Activated CD4-positive, alpha-beta memory T cell treated with anti-CD3 and anti-CD28 coated beads, Interleukin-2, amount 10 ng/mL, durations not matched to agents 7 days and 5 days (primary cell): ENCODE measurements at regions not wholly inside any gene's neighbourhood (a gene's known extent, or its start where the extent isn't known, plus 50 kb on each side); places are given as distances from the start of the nearest gene placed in this dataset.

Experiments
- CTCF ChIA-PET: fragments of 350-600 bp; sonication (Branson Sonifier 250); formaldehyde crosslinking; loops from one replicate; lab custom pipeline; 2021; ENCODE audit warnings: antibody characterized with exemption, inconsistent platforms; lab: Charles Lee
- POLR2A ChIA-PET: fragments of 350-600 bp; sonication (Branson Sonifier 250); formaldehyde crosslinking; loops from one replicate; lab custom pipeline; 2021; ENCODE audit warnings: antibody characterized with exemption; lab: Charles Lee
- DNase-seq: peaks from one replicate; pipeline ENCODE4 v3.0.0-alpha.2; 2020
- H3K27ac Mint-ChIP-seq: one replicate; pipeline ENCODE4 v1.8.0; 2021; ENCODE audit warnings: mild to moderate bottlenecking, mixed read lengths
- H3K27me3 Mint-ChIP-seq: one replicate; pipeline ENCODE4 v1.8.0; 2021; ENCODE audit warnings: mixed read lengths
- H3K36me3 Mint-ChIP-seq: one replicate; pipeline ENCODE4 v1.8.0; 2021; ENCODE audit warnings: low read depth, mixed read lengths
- H3K4me1 Mint-ChIP-seq: one replicate; pipeline ENCODE4 v1.8.0; 2021; ENCODE audit warnings: mixed read lengths
- H3K4me3 Mint-ChIP-seq: one replicate; pipeline ENCODE4 v1.8.0; 2021; ENCODE audit warnings: mild to moderate bottlenecking, mixed read lengths
- H3K9me3 Mint-ChIP-seq: one replicate; pipeline ENCODE4 v1.8.0; 2021; ENCODE audit warnings: mixed read lengths

DNA sequence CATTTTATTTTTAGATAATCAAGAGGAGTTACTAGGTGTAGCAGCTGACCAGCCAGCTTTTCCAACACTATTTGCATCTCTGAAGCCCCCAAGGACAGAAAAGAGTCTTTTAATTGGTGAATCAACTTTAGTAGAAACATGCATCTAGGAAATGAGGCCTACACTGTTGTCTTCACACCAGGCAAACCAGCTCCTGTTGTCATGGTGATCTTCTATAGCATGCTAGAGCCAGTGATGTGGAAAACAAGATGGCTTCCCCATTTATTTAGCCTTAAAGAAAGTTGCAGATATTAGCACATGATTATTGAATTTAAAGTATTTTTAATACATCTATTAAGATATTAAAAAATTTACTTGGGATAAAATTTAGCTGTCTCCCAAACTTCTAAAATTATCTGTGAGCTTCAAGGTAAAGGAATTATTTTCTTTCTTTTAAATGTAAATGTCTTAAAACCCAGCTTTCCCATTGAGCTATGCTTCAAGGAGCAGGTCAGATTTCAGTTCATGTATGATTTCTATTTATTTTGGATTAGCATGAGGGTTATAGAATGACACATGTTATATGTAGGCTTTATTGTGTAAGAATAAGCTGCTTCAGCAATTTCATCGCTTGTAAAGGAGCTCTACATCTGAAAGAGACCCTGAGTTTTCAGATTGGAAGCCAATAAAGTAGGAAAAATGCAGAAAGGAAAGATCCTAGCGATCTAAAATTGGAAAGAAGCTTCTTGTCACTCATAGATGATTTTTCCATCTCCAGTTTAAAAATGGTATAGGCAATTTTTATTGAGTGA is 564.9 kb upstream of the CITED2 start:
- CTCF ChIA-PET: interaction anchor here (1.8 kb wide), 1 partner anchor 570 kb away, joined by 6 read pairs; no protein-coding TSS in a partner anchor
- H3K27ac Mint-ChIP-seq: no peak overlapping the region
- no peaks in the 10 kb centered on the region for H3K9me3 Mint-ChIP-seq
- POLR2A ChIA-PET: no interaction called here
- no peak for DNase-seq
- H3K4me1 Mint-ChIP-seq: peaks cover 3% of the 10 kb centered on the region
- H3K36me3 Mint-ChIP-seq: no peaks in the 10 kb centered on the region
- no peak overlapping the region for H3K4me3 Mint-ChIP-seq
- H3K27me3 Mint-ChIP-seq: no peaks in the 10 kb centered on the region

DNA sequence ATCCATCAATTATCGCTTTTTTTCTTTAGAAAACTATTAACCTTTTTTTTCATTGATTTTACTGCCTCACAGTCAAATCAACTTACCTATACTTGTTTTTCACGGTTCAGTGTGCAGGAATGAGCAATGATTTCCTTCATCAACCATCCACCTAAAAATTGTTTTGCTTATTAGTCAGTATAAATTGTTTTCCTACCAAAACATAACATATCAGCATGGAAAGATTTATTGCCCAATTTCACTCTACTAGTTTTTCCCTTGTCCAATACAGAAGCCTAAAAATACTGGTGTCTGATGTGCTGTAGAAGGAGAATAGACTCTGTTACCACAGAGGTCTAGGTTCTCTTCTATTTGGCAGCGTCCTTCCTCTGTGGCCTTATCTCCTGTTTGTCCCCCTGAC is 558.2 kb upstream of the CITED2 start:
- CTCF ChIA-PET: no interaction called here
- POLR2A ChIA-PET: no interaction called here
- no peaks in the 10 kb centered on the region for H3K27me3 Mint-ChIP-seq
- DNase-seq: no peak
- H3K36me3 Mint-ChIP-seq: no peaks in the 10 kb centered on the region
- no peak overlapping the region for H3K27ac Mint-ChIP-seq
- no peak overlapping the region for H3K4me3 Mint-ChIP-seq
- no peaks in the 10 kb centered on the region for H3K4me1 Mint-ChIP-seq
- no peaks in the 10 kb centered on the region for H3K9me3 Mint-ChIP-seq

DNA sequence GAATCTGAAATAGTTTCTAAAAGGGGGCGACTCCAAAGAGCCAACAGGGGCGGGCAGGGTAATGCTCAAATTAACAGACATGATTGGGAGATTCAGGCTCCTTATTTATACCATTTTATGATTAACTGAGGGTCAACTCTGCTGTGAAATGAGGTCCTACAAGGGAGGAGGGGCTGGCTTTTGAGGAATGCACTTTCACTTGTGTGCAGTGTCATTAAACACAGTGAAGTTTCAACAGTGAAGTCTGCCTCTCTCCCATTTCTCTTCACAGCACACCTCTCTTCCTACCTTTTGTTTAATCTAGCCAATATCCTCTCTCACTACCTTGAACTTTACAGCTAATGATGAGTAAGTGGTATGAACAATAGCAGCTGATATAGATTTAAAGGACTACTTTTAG is 557.3 kb upstream of the CITED2 start:
- Mint-ChIP-seq H3K36me3 (no peaks in the 10 kb centered on the region), H3K27me3 (no peaks in the 10 kb centered on the region), H3K9me3 (no peaks in the 10 kb centered on the region), H3K4me3 (no peak overlapping the region), H3K27ac (no peak overlapping the region), H3K4me1 (no peaks in the 10 kb centered on the region)
- POLR2A ChIA-PET: no interaction called here
- CTCF ChIA-PET: no interaction called here
- DNase-seq: no peak

DNA sequence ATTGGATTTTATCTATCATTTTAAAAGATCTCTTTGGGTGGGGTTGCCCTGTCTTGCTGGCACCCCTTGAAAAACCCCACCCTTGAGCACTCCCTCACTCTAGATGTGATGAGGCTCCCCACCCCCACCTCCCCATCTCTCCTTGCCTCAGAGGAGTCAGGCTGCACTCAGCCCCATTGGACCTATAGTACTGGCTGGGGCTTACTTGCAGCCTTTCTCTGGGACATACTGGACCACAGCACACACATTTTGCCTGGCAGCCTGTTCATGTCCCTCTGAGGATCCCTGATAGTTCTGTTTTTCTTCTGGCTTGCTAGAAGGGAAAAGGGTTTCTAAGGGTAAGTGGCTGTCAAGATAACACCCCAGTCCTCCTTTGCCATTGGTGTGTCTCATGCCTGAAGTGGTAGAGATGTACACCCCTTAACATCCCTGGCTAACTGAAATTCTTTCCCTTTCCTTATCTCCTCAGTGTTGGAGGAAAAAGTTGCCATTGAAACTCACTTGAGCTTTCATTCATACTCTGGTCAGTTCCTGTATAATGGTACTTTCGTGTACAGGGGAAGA is 553.4 kb upstream of the CITED2 start:
- POLR2A ChIA-PET: no interaction called here
- Mint-ChIP-seq H3K27ac (no peak overlapping the region), H3K9me3 (no peaks in the 10 kb centered on the region), H3K4me1 (no peaks in the 10 kb centered on the region), H3K4me3 (no peak overlapping the region), H3K36me3 (no peaks in the 10 kb centered on the region), H3K27me3 (no peaks in the 10 kb centered on the region)
- no peak for DNase-seq
- CTCF ChIA-PET: interaction anchor here (1.2 kb wide), 1 partner anchor 558 kb away, joined by 3 read pairs; no protein-coding TSS in a partner anchor

DNA sequence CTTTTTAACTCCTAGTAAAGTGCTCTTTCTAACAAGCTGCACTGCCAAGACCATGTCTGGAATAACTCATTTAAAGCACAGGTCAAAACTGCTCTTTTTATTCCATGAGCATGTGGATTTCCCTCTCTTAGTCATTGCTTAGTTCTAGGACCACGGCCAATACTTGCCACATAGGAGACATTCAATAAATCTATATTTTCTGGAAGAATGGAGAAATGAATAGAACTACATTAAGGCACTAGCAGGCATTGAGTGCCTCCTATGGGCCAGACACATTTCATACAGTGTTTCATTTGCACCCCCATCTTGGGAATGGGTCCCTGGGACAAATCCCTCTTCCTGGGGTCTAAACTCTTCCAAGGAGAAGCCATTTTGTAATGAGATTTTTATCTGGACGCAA is 552.8 kb upstream of the CITED2 start:
- no peak overlapping the region for H3K4me3 Mint-ChIP-seq
- H3K9me3 Mint-ChIP-seq: no peaks in the 10 kb centered on the region
- CTCF ChIA-PET: interaction anchor here (1.2 kb wide), 1 partner anchor 558 kb away, joined by 3 read pairs; no protein-coding TSS in a partner anchor

DNA sequence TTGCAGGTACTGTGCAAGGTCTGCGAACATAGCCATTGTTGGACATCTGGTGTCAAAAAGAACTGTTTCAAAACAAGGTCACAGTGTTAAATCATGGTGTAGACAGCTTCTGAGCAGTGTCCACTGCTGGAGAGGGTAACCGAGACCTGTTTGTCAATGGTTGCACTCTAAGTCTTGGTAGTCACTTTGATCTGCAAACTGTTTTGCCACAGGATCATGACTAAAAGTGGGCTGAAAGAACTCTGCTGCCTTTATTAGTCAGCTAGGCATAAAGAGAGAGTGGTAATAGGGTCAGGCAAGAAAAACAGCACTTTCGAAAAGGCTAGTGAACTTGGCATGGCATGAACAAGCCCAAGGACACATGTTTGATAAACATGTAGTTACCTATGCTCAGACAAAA is 552.3 kb upstream of the CITED2 start:
- no peak for DNase-seq
- CTCF ChIA-PET: interaction anchor here (1.2 kb wide), 1 partner anchor 557 kb away, joined by 3 read pairs; no protein-coding TSS in a partner anchor
- H3K27ac Mint-ChIP-seq: no peak overlapping the region
- no peaks in the 10 kb centered on the region for H3K4me1 Mint-ChIP-seq
- H3K9me3 Mint-ChIP-seq: no peaks in the 10 kb centered on the region
- POLR2A ChIA-PET: no interaction called here
- H3K27me3 Mint-ChIP-seq: peaks cover 4% of the 10 kb centered on the region
- H3K36me3 Mint-ChIP-seq: no peaks in the 10 kb centered on the region
- H3K4me3 Mint-ChIP-seq: no peak overlapping the region

More for the DNA sequence above, 552.8 kb upstream of the CITED2 start:
- POLR2A ChIA-PET: no interaction called here
- DNase-seq: no peak
- H3K4me1 Mint-ChIP-seq: no peaks in the 10 kb centered on the region
- no peaks in the 10 kb centered on the region for H3K36me3 Mint-ChIP-seq
- no peak overlapping the region for H3K27ac Mint-ChIP-seq
- peaks cover 2% of the 10 kb centered on the region for H3K27me3 Mint-ChIP-seq

DNA sequence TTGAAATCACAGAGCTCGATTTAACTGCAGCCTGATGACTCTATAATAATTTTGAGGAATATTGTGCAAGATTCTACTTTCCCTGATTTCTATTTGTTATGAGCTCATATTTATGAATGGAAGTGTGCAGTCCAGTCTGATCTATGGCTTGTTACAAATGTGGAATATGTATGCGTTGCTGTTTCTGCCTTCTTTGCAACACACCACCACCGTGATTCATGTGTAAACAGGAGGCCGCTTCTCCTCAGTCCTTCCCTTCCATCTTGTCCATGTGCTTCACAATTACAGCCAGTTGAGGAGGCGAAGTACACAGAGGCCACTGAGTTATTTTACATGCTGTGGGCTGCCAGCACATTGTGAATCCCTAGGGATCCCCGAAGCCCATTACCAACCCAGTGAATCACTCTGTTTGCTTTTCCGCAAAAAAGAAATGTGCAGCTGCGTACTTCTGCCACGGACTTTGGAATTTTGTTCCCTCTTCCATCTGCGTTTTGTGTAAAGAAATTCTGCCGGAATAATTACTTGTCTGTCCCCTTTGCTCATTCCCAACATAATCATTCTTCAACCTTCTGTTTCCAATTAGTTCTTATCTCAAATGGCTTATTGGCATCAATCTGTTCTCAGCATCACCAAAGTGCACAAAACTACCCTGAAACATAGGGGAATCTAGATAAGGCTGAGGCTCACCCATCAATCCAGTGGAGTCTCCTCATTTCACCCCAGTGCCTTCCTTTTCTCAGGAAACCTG is 551.6 kb upstream of the CITED2 start:
- Mint-ChIP-seq H3K27ac (no peak overlapping the region), H3K4me3 (no peak overlapping the region), H3K27me3 (peaks cover 6% of the 10 kb centered on the region), H3K9me3 (no peaks in the 10 kb centered on the region), H3K4me1 (no peaks in the 10 kb centered on the region), H3K36me3 (no peaks in the 10 kb centered on the region)
- POLR2A ChIA-PET: no interaction called here
- CTCF ChIA-PET: interaction anchor here (1.3 kb wide), 1 partner anchor 553 kb away, joined by 3 read pairs; no protein-coding TSS in a partner anchor
- no peak for DNase-seq

DNA sequence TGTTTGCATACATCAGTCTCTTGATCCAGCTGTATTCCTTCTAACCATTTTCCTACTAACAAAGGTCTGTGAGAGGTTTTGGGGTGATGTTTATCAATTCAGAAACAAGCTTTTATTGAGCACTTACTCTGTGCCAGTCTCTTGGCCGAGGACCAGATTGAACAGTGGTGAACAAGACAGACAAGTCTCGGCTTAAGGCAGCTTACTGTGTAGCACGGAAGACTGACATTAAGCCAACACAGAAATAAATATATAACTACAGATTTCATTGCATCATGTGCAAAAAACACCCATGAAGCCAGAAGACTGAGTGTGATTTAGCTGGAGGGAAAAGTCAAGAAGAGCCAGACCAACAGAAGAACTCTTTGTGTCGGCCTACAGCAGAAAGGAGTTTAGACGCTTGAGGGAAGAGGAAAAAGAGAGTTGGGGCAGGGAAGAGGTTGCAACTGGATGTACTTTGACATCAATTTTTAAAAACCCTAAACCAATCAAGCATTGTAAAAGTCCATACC is 549.6 kb upstream of the CITED2 start:
- no peaks in the 10 kb centered on the region for H3K9me3 Mint-ChIP-seq
- no peaks in the 10 kb centered on the region for H3K4me1 Mint-ChIP-seq
- ChIA-PET CTCF (no interaction called here), POLR2A (no interaction called here)
- no peak overlapping the region for H3K4me3 Mint-ChIP-seq
- H3K27me3 Mint-ChIP-seq: peaks cover 11% of the 10 kb centered on the region
- DNase-seq: no peak
- no peak overlapping the region for H3K27ac Mint-ChIP-seq
- H3K36me3 Mint-ChIP-seq: no peaks in the 10 kb centered on the region

DNA sequence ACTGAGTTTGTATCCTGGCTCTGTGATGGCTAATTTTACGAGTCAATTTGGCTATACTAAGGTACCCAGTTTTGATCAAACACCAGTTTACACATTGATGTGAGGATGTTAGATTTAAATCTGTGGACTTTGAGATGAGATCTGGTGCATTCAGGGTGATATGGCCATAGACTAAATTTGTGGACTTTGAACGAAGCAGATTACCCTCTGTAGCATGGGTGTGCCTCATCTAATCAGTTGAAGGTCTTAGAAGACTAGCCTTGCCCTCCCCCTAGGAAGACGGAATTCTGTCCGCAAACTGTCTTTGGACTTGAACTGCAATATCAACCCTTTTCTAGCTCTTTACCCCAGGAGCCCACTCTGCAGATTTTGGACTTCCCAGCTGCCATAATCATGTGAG is 547.8 kb upstream of the CITED2 start:
- no peak for DNase-seq
- Mint-ChIP-seq H3K27me3 (peaks cover 19% of the 10 kb centered on the region), H3K4me1 (no peaks in the 10 kb centered on the region), H3K27ac (no peak overlapping the region), H3K36me3 (no peaks in the 10 kb centered on the region), H3K4me3 (no peak overlapping the region), H3K9me3 (no peaks in the 10 kb centered on the region)
- ChIA-PET CTCF (no interaction called here), POLR2A (interaction anchor here (1.1 kb wide), 1 partner anchor 547 kb away, joined by 3 read pairs; the partner anchor contains the start of gene CITED2)

DNA sequence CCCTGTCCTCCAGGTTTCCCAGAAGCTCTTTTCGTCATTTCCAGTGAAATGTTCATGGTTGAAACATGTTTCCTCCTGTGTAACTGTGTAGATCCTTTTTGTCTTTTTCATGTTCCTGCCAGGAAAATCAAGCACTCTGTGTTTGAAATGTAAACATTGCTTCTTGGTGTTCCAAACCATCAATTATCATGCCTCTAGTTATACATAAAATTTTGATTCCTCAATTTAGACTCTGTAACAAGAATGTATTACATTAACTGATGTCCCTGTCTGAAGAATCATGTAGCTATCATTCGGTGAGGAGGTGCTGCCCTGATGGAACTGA is 546.3 kb upstream of the CITED2 start:
- peaks cover 19% of the 10 kb centered on the region for H3K27me3 Mint-ChIP-seq
- H3K36me3 Mint-ChIP-seq: no peaks in the 10 kb centered on the region
- H3K9me3 Mint-ChIP-seq: no peaks in the 10 kb centered on the region
- no peak for DNase-seq
- POLR2A ChIA-PET: no interaction called here
- H3K4me3 Mint-ChIP-seq: no peak overlapping the region
- no peak overlapping the region for H3K27ac Mint-ChIP-seq
- CTCF ChIA-PET: no interaction called here
- no peaks in the 10 kb centered on the region for H3K4me1 Mint-ChIP-seq

DNA sequence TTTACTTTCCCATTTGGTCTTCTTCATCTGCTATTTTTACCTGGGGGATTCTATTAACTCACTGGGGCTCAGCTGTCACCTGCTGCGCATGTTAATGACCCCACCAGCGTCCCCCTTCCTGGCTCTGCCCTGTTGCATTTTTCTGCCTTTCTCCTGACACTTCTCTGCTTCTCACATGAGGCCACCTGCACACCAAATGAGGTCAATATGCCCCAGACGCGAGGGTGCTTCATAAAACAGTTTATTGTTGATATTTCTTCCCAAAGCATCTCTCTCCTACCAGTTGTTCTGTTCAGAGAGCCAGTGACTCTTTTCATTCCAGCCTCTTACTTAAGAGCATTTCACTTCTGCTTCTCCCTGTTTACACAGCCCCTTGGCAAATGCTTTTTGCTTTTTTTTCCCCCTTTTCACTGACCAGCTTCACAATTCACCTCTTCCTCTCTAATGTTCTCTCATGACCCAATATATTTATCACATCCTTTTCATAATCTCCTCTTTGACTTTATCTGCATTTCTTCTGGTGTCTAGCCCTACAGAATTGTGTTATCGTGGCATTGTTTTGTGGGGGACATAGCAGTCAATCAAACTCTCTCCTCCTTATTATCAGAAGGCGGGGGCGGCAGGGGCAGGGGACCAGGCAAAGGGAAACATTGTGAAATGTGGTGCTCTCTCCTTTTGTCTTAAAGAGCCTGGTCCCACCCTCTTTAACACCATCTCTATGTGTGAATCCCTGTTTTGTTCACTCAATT is 545.8 kb upstream of the CITED2 start:
- POLR2A ChIA-PET: no interaction called here
- H3K4me1 Mint-ChIP-seq: no peaks in the 10 kb centered on the region

DNA sequence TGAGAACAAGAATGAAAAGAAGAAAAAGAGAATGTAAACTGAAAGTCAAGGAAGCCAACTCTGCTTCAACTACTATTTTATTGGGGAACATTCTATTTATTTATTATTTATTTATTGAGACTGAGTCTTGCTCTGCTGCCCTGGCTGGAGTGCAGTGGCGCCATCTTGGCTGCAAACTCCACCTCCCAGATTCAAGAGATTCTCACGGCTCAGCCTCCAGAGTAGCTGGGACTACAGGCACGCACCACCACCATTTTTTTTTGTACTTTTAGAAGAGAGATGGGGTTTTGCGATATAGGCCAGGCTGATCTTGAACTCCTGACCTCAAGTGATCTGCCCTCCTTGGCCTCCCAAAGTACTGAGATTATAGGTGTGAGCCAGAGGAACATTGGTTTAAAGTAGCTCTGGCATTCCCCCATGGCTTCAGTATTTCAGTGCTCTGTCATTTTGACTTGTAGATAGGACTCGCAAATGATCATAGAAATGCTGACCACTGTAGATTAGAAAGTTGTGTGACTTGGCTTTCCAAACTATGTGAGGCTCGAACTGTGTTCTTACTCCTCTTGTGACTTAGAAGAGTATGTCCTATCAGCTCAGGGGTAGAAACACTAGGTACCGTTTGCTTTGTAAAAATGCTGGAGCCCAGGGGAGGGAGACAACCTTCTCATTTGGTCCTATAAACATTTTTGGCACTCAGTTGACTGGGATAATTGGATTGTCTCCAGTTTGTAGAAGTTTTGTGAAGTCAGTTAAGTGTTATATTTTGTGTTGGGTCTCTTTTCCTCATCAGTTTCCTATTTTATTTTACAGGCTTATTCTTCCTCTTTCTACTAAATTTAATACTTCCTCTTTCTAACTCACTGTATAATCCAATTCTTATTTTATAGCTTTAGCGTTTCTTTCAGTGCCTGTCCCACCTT is 544.9 kb upstream of the CITED2 start:
- no peaks in the 10 kb centered on the region for H3K36me3 Mint-ChIP-seq
- H3K4me3 Mint-ChIP-seq: no peak overlapping the region
- DNase-seq: no peak
- ChIA-PET CTCF (interaction anchor here (1.0 kb wide), 1 partner anchor 550 kb away, joined by 3 read pairs; no protein-coding TSS in a partner anchor), POLR2A (no interaction called here)
- no peaks in the 10 kb centered on the region for H3K9me3 Mint-ChIP-seq
- peaks cover 19% of the 10 kb centered on the region for H3K27me3 Mint-ChIP-seq
- no peak overlapping the region for H3K27ac Mint-ChIP-seq
- no peaks in the 10 kb centered on the region for H3K4me1 Mint-ChIP-seq

More for the DNA sequence above, 545.8 kb upstream of the CITED2 start:
- CTCF ChIA-PET: no interaction called here
- H3K27ac Mint-ChIP-seq: no peak overlapping the region
- H3K27me3 Mint-ChIP-seq: peaks cover 19% of the 10 kb centered on the region
- DNase-seq: no peak
- no peak overlapping the region for H3K4me3 Mint-ChIP-seq
- no peaks in the 10 kb centered on the region for H3K36me3 Mint-ChIP-seq
- no peaks in the 10 kb centered on the region for H3K9me3 Mint-ChIP-seq
